Testis (tissue), 2 donors: ENCODE measurements at regions not wholly inside any gene's neighbourhood (a gene's known extent, or its start where the extent isn't known, plus 50 kb on each side); places are given as distances from the start of the nearest gene placed in this dataset.

Experiments
- DNase-seq: peaks from one replicate; pipeline ENCODE4 v3.0.0-alpha.2; 2019
- H3K27ac ChIP-seq, 2 donors: fragments of 200-600 bp; sonication (generic); one replicate each; pipeline ENCODE4 v1.5.1; 2019
- H3K27me3 ChIP-seq: fragments of 200-600 bp; sonication (generic); one replicate; pipeline ENCODE4 v1.5.1; 2019
- H3K36me3 ChIP-seq: fragments of 200-600 bp; sonication (generic); one replicate; pipeline ENCODE4 v1.5.1; 2017; ENCODE audit warnings: low read depth; ENCODE audit errors: missing control alignments
- H3K4me1 ChIP-seq: fragments of 200-600 bp; sonication (generic); one replicate; pipeline ENCODE4 v1.5.1; 2019
- H3K4me3 ChIP-seq, 2 donors: fragments of 200-600 bp; sonication (generic); one replicate each; pipeline ENCODE4 v1.5.1; 2017 to 2019
- H3K9me3 ChIP-seq: fragments of 200-600 bp; sonication (generic); one replicate; pipeline ENCODE4 v1.5.1; 2017
- CTCF ChIP-seq, 3 experiments: fragments of 450-650 bp in 2 of 3; fragments of 200-600 bp in 1 of 3; sonication (generic) in 1 of 3; IDR thresholded peaks; one replicate each; pipeline ENCODE4 v1.5.1; 2016 to 2019; ENCODE audit warnings: antibody characterized with exemption in 3 of 3, mild to moderate bottlenecking in 2 of 3, moderate library complexity in 1 of 3
- POLR2A ChIP-seq: fragments of 450-650 bp; IDR thresholded peaks from one replicate; pipeline ENCODE4 v1.6.1; 2017; ENCODE audit warnings: antibody characterized with exemption, mild to moderate bottlenecking, moderate library complexity
- WGBS, 2 donors: methylation state at CpG; one replicate each; pipeline ENCODE4 v1.1.5; 2018; 5-methylcytosine and 5-hydroxymethylcytosine counted together
- intact Hi-C: fragments of 100-400 bp; cut with DNase I; formaldehyde crosslinking; loops from one replicate; pipeline ENCODE4 v1.15.1; 2023; ENCODE audit warnings: low total_unique reads

GRCh38 chr13:50438351-50438750, 405.1 kb downstream of the DLEU7 start:
- Histone ChIP-seq H3K9me3 (no peaks in the 10 kb centered on the region), H3K27me3 (no peaks in the 10 kb centered on the region), H3K4me1 (no peaks in the 10 kb centered on the region), H3K27ac (no peak overlapping the region), H3K4me3 (no peak overlapping the region), H3K36me3 (no peaks in the 10 kb centered on the region)
- TF ChIP-seq POLR2A (no peak), CTCF (IDR thresholded peaks at IDR 0.05) (no peak)
- WGBS, 2 donors: 83 to 88% methylated on average over 1 of the region's 1 CpG
- no peak for DNase-seq
- intact Hi-C loops: no loop called here

- no peak for DNase-seq
- WGBS, 2 donors: 76 to 100% methylated on average over 1 of the region's 1 CpG
- no peak overlapping the region for H3K27ac ChIP-seq
- H3K4me1 ChIP-seq: no peaks in the 10 kb centered on the region
- no peaks in the 10 kb centered on the region for H3K9me3 ChIP-seq
- H3K36me3 ChIP-seq: no peaks in the 10 kb centered on the region
- no peak for TF ChIP-seq CTCF (IDR thresholded peaks at IDR 0.05)
- TF ChIP-seq POLR2A: no peak
- H3K4me3 ChIP-seq: no peak overlapping the region
- no peaks in the 10 kb centered on the region for H3K27me3 ChIP-seq
- intact Hi-C loops: no loop called here
Measured at GRCh38 chr13:50441130-50441529, 402.4 kb downstream of the DLEU7 start.

GRCh38 chr13:50444726-50445125, 398.8 kb downstream of the DLEU7 start:
- intact Hi-C loops: no loop called here
- DNase-seq: no peak
- WGBS, 2 donors: 50 to 77% methylated on average over 5 of the region's 5 CpGs

GRCh38 chr13:50446611-50447010, 396.9 kb downstream of the DLEU7 start:
- WGBS, 2 donors: 94 to 95% methylated on average over 1 of the region's 1 CpG
- DNase-seq: no peak
- TF ChIP-seq CTCF (IDR thresholded peaks at IDR 0.05) (no peak), POLR2A (no peak)
- Histone ChIP-seq H3K27ac (no peak overlapping the region), H3K4me1 (no peaks in the 10 kb centered on the region), H3K4me3 (no peak overlapping the region), H3K27me3 (no peaks in the 10 kb centered on the region), H3K9me3 (no peaks in the 10 kb centered on the region), H3K36me3 (no peaks in the 10 kb centered on the region)
- intact Hi-C loops: no loop called here

More at GRCh38 chr13:50444726-50445125, 398.8 kb downstream of the DLEU7 start:
- TF ChIP-seq POLR2A (no peak), CTCF (IDR thresholded peaks at IDR 0.05) (no peak)
- Histone ChIP-seq H3K27ac (no peak overlapping the region), H3K9me3 (no peaks in the 10 kb centered on the region), H3K4me1 (no peaks in the 10 kb centered on the region), H3K4me3 (no peak overlapping the region), H3K36me3 (no peaks in the 10 kb centered on the region), H3K27me3 (no peaks in the 10 kb centered on the region)

GRCh38 chr13:50448535-50448998, 394.9 kb downstream of the DLEU7 start:
- intact Hi-C loops: no loop called here
- no peaks in the 10 kb centered on the region for H3K4me1 ChIP-seq
- no peak for TF ChIP-seq CTCF (IDR thresholded peaks at IDR 0.05)
- no peak for TF ChIP-seq POLR2A
- no peak overlapping the region for H3K4me3 ChIP-seq
- 65 to 74% methylated on average over 1 of the region's 1 CpG for WGBS, 2 donors
- H3K27me3 ChIP-seq: no peaks in the 10 kb centered on the region
- no peak for DNase-seq
- no peaks in the 10 kb centered on the region for H3K36me3 ChIP-seq
- no peak overlapping the region for H3K27ac ChIP-seq
- no peaks in the 10 kb centered on the region for H3K9me3 ChIP-seq
